CD14-positive monocyte (primary cell): ENCODE measurements at regions not wholly inside any gene's neighbourhood (a gene's known extent, or its start where the extent isn't known, plus 50 kb on each side); places are given as distances from the start of the nearest gene placed in this dataset.
A peak's percentile ranks its signal among the peaks of the same experiment; 100 is the strongest.

Source experiments
- DNase-seq, 3 donors: peaks; one replicate each; pipeline ENCODE4 v3.0.0-alpha.2; 2011 to 2022
- H2AFZ ChIP-seq: 2 replicates; pipeline ENCODE4 v1.6.0; 2012; ENCODE audit warnings: mild to moderate bottlenecking, low read depth, low read length, inconsistent platforms; ENCODE audit not compliant: insufficient read depth, poor library complexity, severe bottlenecking
- H3K27ac ChIP-seq, 2 donors: 1 replicate in 1 of 2; 2 replicates in 1 of 2; pipeline ENCODE4 v1.5.1; 2012 to 2013; ENCODE audit warnings: low read length in 2 of 2, control low read depth in 1 of 2, inconsistent platforms in 1 of 2, low read depth in 1 of 2, mild to moderate bottlenecking in 1 of 2
- H3K27me3 ChIP-seq, 2 donors: one replicate each; pipeline versions ENCODE4 v1.6.0 to v1.6.1; 2011 to 2013; ENCODE audit warnings: low read length in 2 of 2; ENCODE audit not compliant: control insufficient read depth in 2 of 2, insufficient read depth in 2 of 2
- H3K36me3 ChIP-seq, 2 donors: replicated peaks in 1 of 2; 1 replicate in 1 of 2; 2 replicates in 1 of 2; pipeline versions ENCODE4 v1.5.1 to v1.6.1; 2012 to 2013; ENCODE audit warnings: low read length in 2 of 2, control low read depth in 1 of 2, inconsistent platforms in 1 of 2, mild to moderate bottlenecking in 1 of 2; ENCODE audit not compliant: insufficient read depth in 2 of 2, control insufficient read depth in 1 of 2
- H3K4me1 ChIP-seq, 2 donors: 1 replicate in 1 of 2; 2 replicates in 1 of 2; pipeline versions ENCODE4 v1.5.1 to v1.6.1; 2012 to 2013; ENCODE audit warnings: low read length in 2 of 2, control low read depth in 1 of 2, inconsistent platforms in 1 of 2, mild to moderate bottlenecking in 1 of 2, moderate library complexity in 1 of 2; ENCODE audit not compliant: insufficient read depth in 2 of 2, control insufficient read depth in 1 of 2
- H3K4me2 ChIP-seq: replicated peaks from 2 replicates; pipeline ENCODE3; 2012; ENCODE audit warnings: low read length, moderate library complexity, mild to moderate bottlenecking; ENCODE audit not compliant: poor library complexity, severe bottlenecking; ENCODE audit errors: extremely low read depth
- H3K4me3 ChIP-seq, 3 experiments: fragments of 200-600 bp in 1 of 3; sonication (generic) in 1 of 3; replicated peaks in 1 of 3; 1 replicate in 2 of 3; 2 replicates in 1 of 3; pipeline ENCODE4 v1.5.1; 2011 to 2013; ENCODE audit warnings: low read length in 3 of 3, mild to moderate bottlenecking in 3 of 3, control low read depth in 2 of 3, low read depth in 2 of 3, inconsistent platforms in 1 of 3, moderate library complexity in 1 of 3
- H3K79me2 ChIP-seq: 2 replicates; pipeline ENCODE4 v1.6.0; 2012; ENCODE audit warnings: mild to moderate bottlenecking, control low read depth, inconsistent platforms, low read length, moderate library complexity; ENCODE audit not compliant: insufficient read depth
- H3K9ac ChIP-seq: 2 replicates; pipeline ENCODE4 v1.6.0; 2017; ENCODE audit warnings: low read length, mild to moderate bottlenecking; ENCODE audit not compliant: insufficient read depth, poor library complexity, severe bottlenecking
- H3K9me3 ChIP-seq, 2 donors: replicated peaks in 1 of 2; 1 replicate in 1 of 2; 2 replicates in 1 of 2; pipeline versions ENCODE4 v1.5.1 to v1.6.1; 2012 to 2013; ENCODE audit warnings: low read length in 2 of 2, control low read depth in 1 of 2; ENCODE audit not compliant: control insufficient read depth in 1 of 2, insufficient read depth in 1 of 2
- H4K20me1 ChIP-seq: 2 replicates; pipeline ENCODE4 v1.6.0; 2012; ENCODE audit warnings: mild to moderate bottlenecking, low read length, control low read depth, moderate library complexity; ENCODE audit not compliant: insufficient read depth
- H3K27ac Mint-ChIP-seq, 7 donors: one replicate each; pipeline ENCODE4 v1.8.0; 2020; ENCODE audit warnings: mild to moderate bottlenecking in 7 of 7, mixed read lengths in 7 of 7, moderate library complexity in 6 of 7, inconsistent platforms in 2 of 7
- H3K27me3 Mint-ChIP-seq, 3 donors: one replicate each; pipeline ENCODE4 v1.8.0; 2021 to 2022; ENCODE audit warnings: low read depth in 3 of 3, mild to moderate bottlenecking in 3 of 3, mixed read lengths in 3 of 3, moderate library complexity in 3 of 3, inconsistent platforms in 1 of 3
- H3K36me3 Mint-ChIP-seq, 2 donors: one replicate each; pipeline ENCODE4 v1.8.0; 2020; ENCODE audit warnings: mixed read lengths in 2 of 2, inconsistent platforms in 1 of 2, mild to moderate bottlenecking in 1 of 2
- H3K4me1 Mint-ChIP-seq: one replicate; pipeline ENCODE4 v1.8.0; 2020; ENCODE audit warnings: mild to moderate bottlenecking, mixed read lengths
- H3K4me3 Mint-ChIP-seq, 2 donors: one replicate each; pipeline ENCODE4 v1.8.0; 2020; ENCODE audit warnings: mild to moderate bottlenecking in 2 of 2, mixed read lengths in 2 of 2, moderate library complexity in 1 of 2
- H3K9me3 Mint-ChIP-seq, 7 donors: one replicate each; pipeline ENCODE4 v1.8.0; 2020 to 2022; ENCODE audit warnings: mixed read lengths in 7 of 7, mild to moderate bottlenecking in 6 of 7, moderate library complexity in 6 of 7, inconsistent platforms in 2 of 7
- CTCF ChIP-seq: fragments of 200-600 bp; IDR thresholded peaks from one replicate; pipeline ENCODE4 v1.8.0; 2022; ENCODE audit warnings: antibody characterized with exemption, mild to moderate bottlenecking
- WGBS: methylation state at CpG from one replicate; pipeline ENCODE4 v1.1.5; 2013; ENCODE audit warnings: missing lambda C conversion rate; ENCODE audit not compliant: insufficient coverage; 5-methylcytosine and 5-hydroxymethylcytosine counted together
- intact Hi-C, 2 donors: fragments of 100-400 bp; cut with micrococcal nuclease; formaldehyde crosslinking; loops; one replicate each; pipeline versions ENCODE4 v1.15.0 to v1.15.1; 2023

DNA sequence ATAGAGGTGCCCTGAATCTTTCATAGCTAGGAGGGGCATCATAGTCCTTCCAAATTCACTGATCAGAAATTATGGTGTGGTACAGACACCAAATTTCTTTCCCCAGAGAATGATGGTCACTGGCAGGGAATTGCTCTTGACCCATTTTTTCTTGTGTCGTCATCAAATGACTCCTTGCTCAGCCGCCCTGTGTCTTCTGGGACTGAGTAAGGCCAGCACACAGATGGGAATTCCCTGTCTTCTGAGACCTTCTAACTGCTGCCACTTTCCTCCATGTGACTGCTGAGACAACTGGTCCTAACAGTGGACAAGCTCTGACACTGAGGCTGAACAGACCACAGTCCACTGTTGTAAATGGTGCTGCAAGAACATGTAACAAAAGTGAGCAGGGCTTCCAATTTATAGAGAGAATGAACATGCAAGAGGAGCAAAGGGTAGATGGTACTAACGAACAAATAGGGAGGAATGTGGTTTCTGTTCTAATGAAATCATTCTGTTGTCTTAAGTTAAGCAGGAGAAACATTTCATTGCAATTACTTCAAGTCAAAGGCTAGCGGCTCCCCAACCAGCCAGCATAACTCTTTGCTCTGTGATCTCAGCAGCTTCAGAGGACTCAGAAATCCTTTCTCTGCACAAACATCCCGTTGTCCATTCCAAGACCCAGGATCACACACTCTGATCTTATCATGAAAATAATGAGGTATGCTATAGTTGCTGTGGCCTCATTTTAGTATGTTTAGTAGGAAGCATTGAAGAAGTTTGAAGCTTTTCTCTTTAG, 235.9 kb upstream of the PRSS1 start:
- H3K27ac Mint-ChIP-seq, result no peak overlapping the region
- peaks cover 6% of the 10 kb centered on the region for H3K4me1 Mint-ChIP-seq
- H3K4me3 ChIP-seq, result no peak overlapping the region
- H3K27ac ChIP-seq, result no peak overlapping the region
- no peaks in the 10 kb centered on the region for H3K36me3 Mint-ChIP-seq
- H3K4me1 ChIP-seq, result peaks cover 0 to 3% of the 10 kb centered on the region in 2 donors
- H3K27me3 ChIP-seq, result no peaks in the 10 kb centered on the region
- no peaks in the 10 kb centered on the region for H3K79me2 ChIP-seq
- no peak overlapping the region for H2AFZ ChIP-seq
- H3K9ac ChIP-seq, result no peak overlapping the region
- H4K20me1 ChIP-seq, result no peaks in the 10 kb centered on the region
- peaks cover 0 to 6% (median 3%) of the 10 kb centered on the region in 3 donors for H3K27me3 Mint-ChIP-seq
- no peaks in the 10 kb centered on the region for H3K9me3 ChIP-seq
- WGBS, result 82% methylated on average over 2 of the region's 5 CpGs
- intact Hi-C loops, result no loop called here
- H3K4me2 ChIP-seq, result no peak overlapping the region
- H3K4me3 Mint-ChIP-seq, result no peak overlapping the region
- no peak for TF ChIP-seq CTCF
- no peaks in the 10 kb centered on the region for H3K9me3 Mint-ChIP-seq
- no peak for DNase-seq
- no peaks in the 10 kb centered on the region for H3K36me3 ChIP-seq

DNA sequence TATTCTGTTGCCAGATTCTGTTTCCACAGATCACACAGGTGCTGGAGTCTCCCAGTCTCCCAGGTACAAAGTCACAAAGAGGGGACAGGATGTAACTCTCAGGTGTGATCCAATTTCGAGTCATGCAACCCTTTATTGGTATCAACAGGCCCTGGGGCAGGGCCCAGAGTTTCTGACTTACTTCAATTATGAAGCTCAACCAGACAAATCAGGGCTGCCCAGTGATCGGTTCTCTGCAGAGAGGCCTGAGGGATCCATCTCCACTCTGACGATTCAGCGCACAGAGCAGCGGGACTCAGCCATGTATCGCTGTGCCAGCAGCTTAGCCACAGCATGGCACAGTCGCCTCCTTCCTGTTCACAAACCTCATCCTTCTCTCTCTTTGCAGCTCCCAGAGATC, 237.5 kb upstream of the PRSS1 start:
- peak overlapping the region; percentile 2 for H2AFZ ChIP-seq
- Mint-ChIP-seq H3K36me3 (no peaks in the 10 kb centered on the region), H3K27ac (no peak overlapping the region), H3K4me1 (peaks cover 6% of the 10 kb centered on the region), H3K9me3 (no peaks in the 10 kb centered on the region), H3K4me3 (no peak overlapping the region), H3K27me3 (peaks cover 0 to 6% (median 3%) of the 10 kb centered on the region in 3 donors)
- TF ChIP-seq CTCF, result no peak
- no peak overlapping the region for H3K27ac ChIP-seq
- no peaks in the 10 kb centered on the region for H3K27me3 ChIP-seq
- H3K9ac ChIP-seq, result no peak overlapping the region
- H4K20me1 ChIP-seq, result no peaks in the 10 kb centered on the region
- H3K4me1 ChIP-seq, result peaks cover 0 to 3% of the 10 kb centered on the region in 2 donors
- H3K79me2 ChIP-seq, result no peaks in the 10 kb centered on the region
- H3K9me3 ChIP-seq, result no peaks in the 10 kb centered on the region
- intact Hi-C loops, result no loop called here
- no peak for DNase-seq
- no peaks in the 10 kb centered on the region for H3K36me3 ChIP-seq
- 86% methylated on average over 6 of the region's 7 CpGs for WGBS
- H3K4me2 ChIP-seq, result no peak overlapping the region
- H3K4me3 ChIP-seq, result no peak overlapping the region
